Tibial nerve (tissue), 4 donors: ENCODE measurements at regions not wholly inside any gene's neighbourhood (a gene's known extent, or its start where the extent isn't known, plus 50 kb on each side); places are given as distances from the start of the nearest gene placed in this dataset.

Experiments used
- CTCF ChIP-seq, 5 experiments: fragments of 200-600 bp in 3 of 5; fragments of 450-650 bp in 2 of 5; sonication (generic) in 3 of 5; IDR thresholded peaks; one replicate each; pipeline ENCODE4 v1.5.1; 2016 to 2019; ENCODE audit warnings: antibody characterized with exemption in 5 of 5, mild to moderate bottlenecking in 3 of 5, moderate library complexity in 2 of 5
- EP300 ChIP-seq, 2 donors: sonication (generic); formaldehyde crosslinking; IDR thresholded peaks; one replicate each; pipeline ENCODE4 v1.6.1; 2017; ENCODE audit warnings: antibody characterized with exemption in 2 of 2, mild to moderate bottlenecking in 1 of 2
- POLR2A ChIP-seq, 2 donors: fragments of 450-650 bp; IDR thresholded peaks; one replicate each; pipeline ENCODE4 v1.6.1; 2017; ENCODE audit warnings: antibody characterized with exemption in 2 of 2, mild to moderate bottlenecking in 2 of 2, moderate library complexity in 2 of 2

GRCh38 chr6:156166093-156166492 is 611.1 kb upstream of the ARID1B start:
- TF ChIP-seq CTCF (IDR thresholded peaks at IDR 0.05) (no peak), POLR2A (IDR thresholded peaks at IDR 0.05) (no peak), EP300 (IDR thresholded peaks at IDR 0.05) (no peak)
